Natural killer cell (primary cell): ENCODE measurements at regions not wholly inside any gene's neighbourhood (a gene's known extent, or its start where the extent isn't known, plus 50 kb on each side); places are given as distances from the start of the nearest gene placed in this dataset.

Experiments used
- ATAC-seq, 3 donors: fragments of 150-1000 bp in 2 of 3; fragments of 200-7000 bp in 1 of 3; cut with Tn5 transposase; 1 replicate in 1 of 3; 2 replicates in 2 of 3; pipeline ENCODE4 v1.10.0; 2021; ENCODE audit warnings: mild to moderate bottlenecking in 2 of 3, moderate library complexity in 2 of 3
- DNase-seq, 2 donors: peaks; one replicate each; pipeline versions ENCODE4 v3.0.0 to v3.0.0-alpha.2; 2013 to 2021; ENCODE audit warnings: mixed read lengths in 1 of 2
- H3K27ac ChIP-seq: one replicate; pipeline ENCODE4 v1.5.1; 2013; ENCODE audit warnings: mild to moderate bottlenecking, low read length
- H3K27me3 ChIP-seq: one replicate; pipeline ENCODE4 v1.6.1; 2013; ENCODE audit warnings: low read length; ENCODE audit not compliant: control insufficient read depth, insufficient read depth
- H3K36me3 ChIP-seq: one replicate; pipeline ENCODE4 v1.6.1; 2013; ENCODE audit warnings: low read length; ENCODE audit not compliant: control insufficient read depth, insufficient read depth
- H3K4me1 ChIP-seq: one replicate; pipeline ENCODE4 v1.6.1; 2013; ENCODE audit warnings: low read length; ENCODE audit not compliant: control insufficient read depth, insufficient read depth
- H3K4me3 ChIP-seq: one replicate; pipeline ENCODE4 v1.5.1; 2013; ENCODE audit warnings: low read length
- H3K9me3 ChIP-seq: one replicate; pipeline ENCODE4 v1.6.1; 2013; ENCODE audit warnings: low read length; ENCODE audit not compliant: control insufficient read depth, insufficient read depth
- H3K27ac Mint-ChIP-seq, 2 donors: one replicate each; pipeline ENCODE4 v1.8.0; 2022; ENCODE audit warnings: mild to moderate bottlenecking in 2 of 2, mixed read lengths in 2 of 2, moderate library complexity in 1 of 2
- H3K27me3 Mint-ChIP-seq, 2 donors: one replicate each; pipeline ENCODE4 v1.8.0; 2022; ENCODE audit warnings: low read depth in 2 of 2, mixed read lengths in 2 of 2
- H3K36me3 Mint-ChIP-seq: one replicate; pipeline ENCODE4 v1.8.0; 2022; ENCODE audit warnings: mixed read lengths
- H3K4me1 Mint-ChIP-seq, 2 donors: one replicate each; pipeline ENCODE4 v1.8.0; 2022; ENCODE audit warnings: mixed read lengths in 2 of 2
- H3K4me3 Mint-ChIP-seq: one replicate; pipeline ENCODE4 v1.8.0; 2022; ENCODE audit warnings: mild to moderate bottlenecking, moderate library complexity, mixed read lengths
- H3K9me3 Mint-ChIP-seq, 2 donors: one replicate each; pipeline ENCODE4 v1.8.0; 2022; ENCODE audit warnings: mixed read lengths in 2 of 2
- CTCF ChIP-seq: fragments of 200-600 bp; IDR thresholded peaks from one replicate; pipeline ENCODE4 v1.8.0; 2022; ENCODE audit warnings: antibody characterized with exemption
- WGBS: methylation state at CpG from one replicate; pipeline ENCODE4 v1.1.7; 2013; ENCODE audit warnings: missing lambda C conversion rate; ENCODE audit not compliant: insufficient coverage; 5-methylcytosine and 5-hydroxymethylcytosine counted together
- intact Hi-C: fragments of 100-400 bp; cut with micrococcal nuclease; formaldehyde crosslinking; loops from one replicate; pipeline ENCODE4 v1.14.2; 2022

- intact Hi-C loops, result no loop called here
- Mint-ChIP-seq H3K27ac (no peak overlapping the region), H3K9me3 (no peaks in the 10 kb centered on the region), H3K36me3 (no peaks in the 10 kb centered on the region), H3K27me3 (peaks cover 44 to 87% of the 10 kb centered on the region in 2 donors), H3K4me3 (no peak overlapping the region), H3K4me1 (no peaks in the 10 kb centered on the region)
- Histone ChIP-seq H3K27ac (no peak overlapping the region), H3K36me3 (no peaks in the 10 kb centered on the region), H3K9me3 (no peaks in the 10 kb centered on the region), H3K4me1 (no peaks in the 10 kb centered on the region), H3K27me3 (no peaks in the 10 kb centered on the region), H3K4me3 (no peak overlapping the region)
- DNase-seq (no peak), ATAC-seq (no peak)
- 62% methylated on average over 3 of the region's 3 CpGs for WGBS
- TF ChIP-seq CTCF, result no peak
Measured at GRCh38 chr3:170751083-170751898, 118.7 kb downstream of the RPL22L1 start.

- no peak for TF ChIP-seq CTCF
- ATAC-seq (no peak), DNase-seq (no peak)
- Mint-ChIP-seq H3K4me1 (no peaks in the 10 kb centered on the region), H3K9me3 (no peaks in the 10 kb centered on the region), H3K27ac (no peak overlapping the region), H3K36me3 (no peaks in the 10 kb centered on the region), H3K27me3 (peaks cover 43 to 90% of the 10 kb centered on the region in 2 donors), H3K4me3 (no peak overlapping the region)
- Histone ChIP-seq H3K27ac (no peak overlapping the region), H3K27me3 (no peaks in the 10 kb centered on the region), H3K4me3 (no peak overlapping the region), H3K36me3 (no peaks in the 10 kb centered on the region), H3K9me3 (no peaks in the 10 kb centered on the region), H3K4me1 (no peaks in the 10 kb centered on the region)
- 79% methylated on average over 1 of the region's 2 CpGs for WGBS
- intact Hi-C loops, result no loop called here
Measured at GRCh38 chr3:170750478-170750830, 119.5 kb downstream of the RPL22L1 start.

DNA sequence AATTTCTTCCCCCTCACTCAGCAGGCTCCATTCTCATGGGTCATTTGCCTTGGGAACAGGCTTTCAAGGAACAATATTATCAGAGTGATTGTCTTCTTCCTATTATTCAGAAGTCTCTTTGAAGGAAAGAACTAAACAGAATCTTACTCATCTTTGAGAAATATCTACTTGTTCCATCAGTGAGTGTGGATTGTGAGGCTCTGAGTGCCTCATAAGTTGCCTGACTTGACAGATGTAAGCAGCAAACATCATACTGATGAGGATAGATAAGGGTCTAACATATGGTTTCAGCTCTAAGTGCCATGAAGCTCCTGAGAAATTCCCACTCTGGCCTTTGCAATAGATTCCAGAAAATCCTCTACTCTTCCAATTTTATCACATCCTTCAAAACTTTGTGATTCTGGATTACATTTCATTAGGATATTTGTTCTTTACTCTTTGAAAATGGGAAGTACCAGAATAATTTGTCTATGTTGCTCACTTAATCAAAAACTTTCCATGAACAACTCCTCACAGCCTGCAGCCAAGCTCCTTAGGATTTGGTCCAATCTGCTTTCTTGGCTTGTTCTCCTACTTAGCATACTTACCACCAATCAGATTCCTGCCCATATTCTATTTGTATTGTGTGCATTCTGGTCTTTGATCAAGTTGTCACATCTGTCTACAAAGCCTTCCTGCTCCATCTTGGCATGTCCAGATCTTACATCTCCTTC is 120.1 kb downstream of the RPL22L1 start:
- TF ChIP-seq CTCF, result no peak
- ATAC-seq (no peak), DNase-seq (no peak)
- H3K27me3 Mint-ChIP-seq, result peaks cover 42 to 86% of the 10 kb centered on the region in 2 donors
- Histone ChIP-seq H3K27ac (no peak overlapping the region), H3K36me3 (no peaks in the 10 kb centered on the region), H3K4me3 (no peak overlapping the region), H3K27me3 (no peaks in the 10 kb centered on the region), H3K9me3 (no peaks in the 10 kb centered on the region), H3K4me1 (no peaks in the 10 kb centered on the region)
- H3K4me3 Mint-ChIP-seq, result no peak overlapping the region
- intact Hi-C loops, result no loop called here
- no peaks in the 10 kb centered on the region for H3K9me3 Mint-ChIP-seq
- no peaks in the 10 kb centered on the region for H3K36me3 Mint-ChIP-seq
- no peaks in the 10 kb centered on the region for H3K4me1 Mint-ChIP-seq
- no peak overlapping the region for H3K27ac Mint-ChIP-seq
